K562 (cell line): ENCODE measurements at regions not wholly inside any gene's neighbourhood (a gene's known extent, or its start where the extent isn't known, plus 50 kb on each side); places are given as distances from the start of the nearest gene placed in this dataset.

Experiments used
- ATAC-seq: fragments of 200-7000 bp; cut with Tn5 transposase; 3 replicates; pipeline ENCODE4 v1.9.1; 2020; ENCODE audit warnings: moderate library complexity
- BruUV-seq: library from RNA; stranded (reverse); fragments of 400-500 nt; replicated peaks from 2 replicates; lab custom pipeline; 2021; lab: Mats Ljungman, UMichigan
- CTCF ChIA-PET: fragments of 300-600 bp; formaldehyde crosslinking; extraction: SDS; loops from one replicate; lab custom pipeline; 2021; ENCODE audit warnings: low intra/inter-chr PET ratio; lab: Yijun Ruan, JAX
- POLR2A ChIA-PET: fragments of 300-600, 350-650 bp; sonication (Branson Sonifier 250); formaldehyde crosslinking; extraction: SDS; loops from one replicate; lab custom pipeline; 2021; ENCODE audit warnings: antibody characterized with exemption, inconsistent platforms; lab: Yijun Ruan, JAX
- DNase-seq, 4 experiments: peaks; one replicate each; pipeline versions ENCODE4 v3.0.0 to v3.0.0-alpha.2; 2011 to 2018; ENCODE audit warnings: low spot score in 3 of 4, mixed read lengths in 3 of 4; ENCODE audit errors: extremely low read depth in 1 of 4
- FAIRE-seq: peaks from 2 replicates; lab custom pipeline; 2011; peaks lifted over from hg19 to GRCh38; lab: Jason Lieb, UNC
- H2AFZ ChIP-seq: 2 replicates; pipeline ENCODE4 v1.6.0; 2011; ENCODE audit warnings: low read depth, low read length, control low read depth, inconsistent platforms
- H3K27ac ChIP-seq: fragments of 200-600 bp; 3 replicates; pipeline ENCODE4 v1.8.0; 2011; ENCODE audit warnings: low read depth, mild to moderate bottlenecking, control low read depth, inconsistent platforms, low read length, moderate library complexity, mixed read lengths; ENCODE audit errors: extremely low read depth
- H3K27me3 ChIP-seq, 2 experiments: fragments of 300-600 bp in 1 of 2; 2 replicates in 1 of 2; 3 replicates in 1 of 2; pipeline versions ENCODE4 v1.6.0 to v1.8.0; 2011; ENCODE audit warnings: inconsistent platforms in 2 of 2, low read length in 2 of 2, mild to moderate bottlenecking in 1 of 2, mixed read lengths in 1 of 2, moderate library complexity in 1 of 2; ENCODE audit not compliant: control insufficient read depth in 2 of 2, insufficient read depth in 2 of 2
- H3K36me3 ChIP-seq: fragments of 300-600 bp; 3 replicates; pipeline ENCODE4 v1.8.0; 2011; ENCODE audit warnings: mild to moderate bottlenecking, low read length, inconsistent platforms; ENCODE audit not compliant: control insufficient read depth, insufficient read depth
- H3K4me1 ChIP-seq, 2 experiments: fragments of 200-600 bp in 1 of 2; replicated peaks in 1 of 2; 2 replicates in 1 of 2; 3 replicates in 1 of 2; pipeline versions ENCODE4 v1.5.1 to v1.8.0; 2011; ENCODE audit warnings: inconsistent platforms in 2 of 2, low read length in 2 of 2, mild to moderate bottlenecking in 1 of 2, mixed read lengths in 1 of 2, moderate library complexity in 1 of 2; ENCODE audit not compliant: control insufficient read depth in 2 of 2, insufficient read depth in 2 of 2
- H3K4me2 ChIP-seq: 2 replicates; pipeline ENCODE4 v1.6.1; 2011; ENCODE audit warnings: low read length, control low read depth, inconsistent platforms, mixed read lengths; ENCODE audit not compliant: insufficient read depth
- H3K4me3 ChIP-seq: fragments of 200-600 bp; sonication (generic), shearing (Covaris generic); 2 replicates; pipeline ENCODE4 v1.5.1; 2016; ENCODE audit warnings: control low read depth, inconsistent platforms
- H3K79me2 ChIP-seq: fragments of 200-600 bp; 3 replicates; pipeline ENCODE4 v1.8.0; 2011; ENCODE audit warnings: low read length, inconsistent platforms; ENCODE audit not compliant: control insufficient read depth, insufficient read depth
- H3K9ac ChIP-seq, 2 experiments: 2 replicates each; pipeline versions ENCODE4 v1.6.0 to v1.6.1; 2011; ENCODE audit warnings: low read depth in 2 of 2, low read length in 2 of 2, control low read depth in 1 of 2, inconsistent platforms in 1 of 2, mild to moderate bottlenecking in 1 of 2, mixed read lengths in 1 of 2; ENCODE audit not compliant: insufficient read depth in 1 of 2
- H3K9me1 ChIP-seq: one replicate; pipeline ENCODE4 v1.6.0; 2011; ENCODE audit warnings: inconsistent platforms, mild to moderate bottlenecking, low read length, moderate library complexity; ENCODE audit not compliant: control insufficient read depth, insufficient read depth
- H3K9me3 ChIP-seq: replicated peaks from 2 replicates; pipeline ENCODE4 v1.5.1; 2011; ENCODE audit warnings: low read depth, low read length, inconsistent platforms; ENCODE audit not compliant: control insufficient read depth, insufficient read depth
- H4K20me1 ChIP-seq: replicated peaks from 2 replicates; pipeline ENCODE4 v1.6.1; 2011; ENCODE audit warnings: low read length, inconsistent platforms, mixed read lengths; ENCODE audit not compliant: control insufficient read depth, insufficient read depth
- C11orf30 ChIP-seq: fragments of 450-650 bp; IDR thresholded peaks from 2 replicates; pipeline ENCODE4 v1.6.1; 2016; ENCODE audit warnings: low read depth, mild to moderate bottlenecking
- CREB5 ChIP-seq: fragments of 250-450 bp; sonication (Bioruptor Pico); IDR thresholded peaks from 2 replicates; pipeline ENCODE4 v1.5.0; 2020; ENCODE audit warnings: mild to moderate bottlenecking
- HNRNPL ChIP-seq: fragments of 200-400 bp; formaldehyde crosslinking; IDR thresholded peaks from 2 replicates; pipeline ENCODE4 v1.6.1; 2017; ENCODE audit warnings: low read depth, mild to moderate bottlenecking, low read length
- MAFG ChIP-seq: fragments of 450-650 bp; conservative IDR thresholded peaks from 2 replicates; pipeline ENCODE4 v1.6.1; 2016; ENCODE audit warnings: missing genetic modification characterization, missing compliant biosample characterization
- RBM14 ChIP-seq: fragments of 200-400 bp; formaldehyde crosslinking; IDR thresholded peaks from 2 replicates; pipeline ENCODE4 v1.6.1; 2018; ENCODE audit warnings: low read depth, mild to moderate bottlenecking, low read length, moderate library complexity, borderline replicate concordance; ENCODE audit not compliant: insufficient read depth
- SAFB ChIP-seq: fragments of 200-400 bp; formaldehyde crosslinking; IDR thresholded peaks from 2 replicates; pipeline ENCODE4 v1.6.1; 2017; ENCODE audit warnings: low read depth, low read length, borderline replicate concordance
- ZNF316 ChIP-seq: fragments of 450-650 bp; IDR thresholded peaks from 2 replicates; pipeline ENCODE4 v1.6.1; 2016
- WGBS: fragments of 100-300 bp; shearing (Covaris generic); methylation state at CpG from one replicate; pipeline ENCODE4 v1.1.6; 2016; ENCODE audit warnings: low coverage, mixed read lengths; ENCODE audit not compliant: insufficient coverage; ENCODE audit errors: missing lambda C conversion rate; 5-methylcytosine and 5-hydroxymethylcytosine counted together
- in situ Hi-C: fragments of 300-500 bp; cut with MboI; formaldehyde crosslinking; loops from 4 replicates; pipeline ENCODE4 v1.15.0; 2018; ENCODE audit warnings: inconsistent platforms, mixed read lengths
- intact Hi-C: fragments of 100-400 bp; cut with micrococcal nuclease; formaldehyde crosslinking; loops from 2 replicates; pipeline ENCODE4 v1.14.2; 2022

- TF ChIP-seq RBM14: no peak
- no peak for TF ChIP-seq CREB5
- no peak for TF ChIP-seq SAFB
Measured at GRCh38 chr7:31448649-31449048, 65.2 kb upstream of the ITPRID1 start (continued).

DNA sequence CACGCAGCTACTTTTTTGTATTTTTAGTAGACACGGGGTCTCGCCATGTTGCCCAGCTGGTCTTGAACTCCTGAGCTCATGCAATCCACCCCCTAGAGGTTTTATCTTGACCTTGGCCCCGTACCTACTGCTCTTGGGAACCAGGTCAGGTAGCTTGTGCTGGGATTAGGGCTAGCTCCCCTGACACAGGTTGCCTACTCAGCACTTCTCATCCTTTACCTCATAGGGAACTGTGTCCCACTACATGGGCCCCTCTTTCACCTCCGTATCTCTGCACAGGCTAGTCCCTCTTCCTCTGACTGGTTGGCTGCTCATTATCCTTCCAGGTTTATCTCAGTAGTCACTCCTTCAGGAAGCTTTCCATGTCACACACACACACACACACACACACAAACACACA is 58.0 kb upstream of the ITPRID1 start:
- H3K9ac ChIP-seq: no peak overlapping the region

More for the DNA sequence above, 58.0 kb upstream of the ITPRID1 start:
- peak; percentile 38; the same call in 1 of the 2 replicates for TF ChIP-seq C11orf30
- peak; percentile 40; the same call in 1 of the 2 replicates for TF ChIP-seq ZNF316
- no peak for TF ChIP-seq HNRNPL
- 0 out of 2 replicates have a peak, but pooled peaks have one; percentile 29 for TF ChIP-seq MAFG
- in situ Hi-C loops: no loop called here
- H3K4me2 ChIP-seq: no peak overlapping the region
- no peak for FAIRE-seq
- H3K4me1 ChIP-seq: no peaks in the 10 kb centered on the region
- H3K4me3 ChIP-seq: no peak overlapping the region
- H3K27ac ChIP-seq: no peak overlapping the region
- no peaks in the 10 kb centered on the region for H3K36me3 ChIP-seq
- no peaks in the 10 kb centered on the region for H3K79me2 ChIP-seq
- ATAC-seq: no peak
- ChIA-PET CTCF (no interaction called here), POLR2A (no interaction called here)
- no peaks in the 10 kb centered on the region for H3K27me3 ChIP-seq
- no peak overlapping the region for H2AFZ ChIP-seq
- no TSS peak for BruUV-seq
- intact Hi-C loops: no loop called here
- no peaks in the 10 kb centered on the region for H3K9me1 ChIP-seq
- no peaks in the 10 kb centered on the region for H4K20me1 ChIP-seq
- WGBS: 0% methylated on average over 5 of the region's 5 CpGs
- DNase-seq: no peak
- H3K9me3 ChIP-seq: no peaks in the 10 kb centered on the region
